GM12892 (cell line): ENCODE measurements at regions not wholly inside any gene's neighbourhood (a gene's known extent, or its start where the extent isn't known, plus 50 kb on each side); places are given as distances from the start of the nearest gene placed in this dataset.

Source experiments
- POLR2A ChIP-seq: IDR thresholded peaks from 2 replicates; pipeline ENCODE4 v1.6.1; 2011; ENCODE audit warnings: low read depth, low read length, control low read depth
- POLR2AphosphoS5 ChIP-seq: IDR thresholded peaks from 2 replicates; pipeline ENCODE4 v1.6.1; 2011; ENCODE audit warnings: low read depth, low read length, control low read depth

- TF ChIP-seq POLR2A = no peak
- no peak for TF ChIP-seq POLR2AphosphoS5
Measured at GRCh38 chr2:18690342-18690741, 101.0 kb upstream of the NT5C1B start.
